ENCODE measurements at regions not wholly inside any gene's neighbourhood (a gene's known extent, or its start where the extent isn't known, plus 50 kb on each side); places are given as distances from the start of the nearest gene placed in this dataset.

DNA sequence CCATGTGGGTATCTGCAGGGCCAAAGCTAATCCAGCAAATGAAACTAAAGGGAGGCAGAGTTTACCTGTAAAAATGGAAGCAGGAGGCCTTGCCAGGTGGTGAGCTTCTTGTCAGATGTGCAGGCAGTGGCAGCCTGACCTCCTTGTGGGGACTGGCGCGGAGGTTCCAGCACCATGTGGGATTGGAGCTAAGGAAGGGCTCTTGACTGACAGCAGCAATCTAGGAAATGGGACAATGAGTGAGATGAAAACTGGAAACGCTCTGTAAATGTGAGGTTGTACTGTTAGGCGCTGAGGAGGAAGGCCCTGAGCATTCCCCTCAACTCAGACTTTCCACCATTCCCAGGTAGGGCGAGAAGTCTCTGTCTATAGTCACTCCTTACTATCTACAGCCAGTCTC lies 81.8 kb upstream of the ARMC2 start:
- Histone ChIP-seq H3K4me3 (no peak overlapping the region), H3K4me1 (replicated peaks in 1 of 2) (peaks cover 4 to 8% of the 10 kb centered on the region in 2 donors), H3K36me3 (replicated peaks in 1 of 2) (no peaks in the 10 kb centered on the region), H3K9me3 (replicated peaks in 1 of 3) (no peaks in the 10 kb centered on the region), H3K27ac (no peak overlapping the region), H3K27me3 (peaks cover 5% of the 10 kb centered on the region)
- 96 to 98% (median 97%) methylated on average over 5 of the region's 5 CpGs for WGBS, 4 donors
- no peak for TF ChIP-seq POLR2A (IDR thresholded peaks at IDR 0.05)
- TF ChIP-seq, protein P1, sequence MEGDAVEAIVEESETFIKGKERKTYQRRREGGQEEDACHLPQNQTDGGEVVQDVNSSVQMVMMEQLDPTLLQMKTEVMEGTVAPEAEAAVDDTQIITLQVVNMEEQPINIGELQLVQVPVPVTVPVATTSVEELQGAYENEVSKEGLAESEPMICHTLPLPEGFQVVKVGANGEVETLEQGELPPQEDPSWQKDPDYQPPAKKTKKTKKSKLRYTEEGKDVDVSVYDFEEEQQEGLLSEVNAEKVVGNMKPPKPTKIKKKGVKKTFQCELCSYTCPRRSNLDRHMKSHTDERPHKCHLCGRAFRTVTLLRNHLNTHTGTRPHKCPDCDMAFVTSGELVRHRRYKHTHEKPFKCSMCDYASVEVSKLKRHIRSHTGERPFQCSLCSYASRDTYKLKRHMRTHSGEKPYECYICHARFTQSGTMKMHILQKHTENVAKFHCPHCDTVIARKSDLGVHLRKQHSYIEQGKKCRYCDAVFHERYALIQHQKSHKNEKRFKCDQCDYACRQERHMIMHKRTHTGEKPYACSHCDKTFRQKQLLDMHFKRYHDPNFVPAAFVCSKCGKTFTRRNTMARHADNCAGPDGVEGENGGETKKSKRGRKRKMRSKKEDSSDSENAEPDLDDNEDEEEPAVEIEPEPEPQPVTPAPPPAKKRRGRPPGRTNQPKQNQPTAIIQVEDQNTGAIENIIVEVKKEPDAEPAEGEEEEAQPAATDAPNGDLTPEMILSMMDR (IDR thresholded peaks at IDR 0.05): no peak
- intact Hi-C loops (cut with DNase I): no loop called here
- no peak for DNase-seq

DNA sequence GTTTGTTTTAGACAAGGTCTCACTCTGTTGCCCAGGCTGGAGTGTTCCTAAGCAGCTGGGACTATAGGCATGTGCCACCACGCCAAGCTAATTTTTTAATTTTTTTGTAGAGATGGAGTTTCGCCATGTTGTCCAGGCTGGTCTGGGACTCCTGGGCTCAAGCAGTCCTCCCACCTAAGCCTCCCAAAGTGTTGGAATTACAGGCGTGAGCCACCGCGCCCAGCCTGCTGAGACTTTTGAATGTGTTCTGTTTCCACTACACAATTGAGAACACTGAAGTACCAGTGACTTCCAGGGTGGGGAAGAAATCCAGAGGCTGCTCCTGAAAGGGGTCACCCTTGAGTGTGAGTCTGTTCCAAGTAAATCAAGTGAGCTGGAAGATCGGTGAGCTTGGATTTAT lies 81.3 kb upstream of the ARMC2 start:
- whole genome bisulfite sequencing, 4 donors: 87 to 98% (median 94%) methylated on average over 6 of the region's 6 CpGs
- Histone ChIP-seq H3K27me3 (peaks cover 5% of the 10 kb centered on the region), H3K27ac (no peak overlapping the region), H3K4me3 (no peak overlapping the region), H3K9me3 (replicated peaks in 1 of 3) (no peaks in the 10 kb centered on the region), H3K36me3 (replicated peaks in 1 of 2) (no peaks in the 10 kb centered on the region), H3K4me1 (replicated peaks in 1 of 2) (peaks cover 4 to 8% of the 10 kb centered on the region in 2 donors)
- intact Hi-C loops (cut with DNase I): no loop called here
- TF ChIP-seq, protein P1 (IDR thresholded peaks at IDR 0.05): no peak
- TF ChIP-seq POLR2A (IDR thresholded peaks at IDR 0.05): no peak
- DNase-seq: no peak

DNA sequence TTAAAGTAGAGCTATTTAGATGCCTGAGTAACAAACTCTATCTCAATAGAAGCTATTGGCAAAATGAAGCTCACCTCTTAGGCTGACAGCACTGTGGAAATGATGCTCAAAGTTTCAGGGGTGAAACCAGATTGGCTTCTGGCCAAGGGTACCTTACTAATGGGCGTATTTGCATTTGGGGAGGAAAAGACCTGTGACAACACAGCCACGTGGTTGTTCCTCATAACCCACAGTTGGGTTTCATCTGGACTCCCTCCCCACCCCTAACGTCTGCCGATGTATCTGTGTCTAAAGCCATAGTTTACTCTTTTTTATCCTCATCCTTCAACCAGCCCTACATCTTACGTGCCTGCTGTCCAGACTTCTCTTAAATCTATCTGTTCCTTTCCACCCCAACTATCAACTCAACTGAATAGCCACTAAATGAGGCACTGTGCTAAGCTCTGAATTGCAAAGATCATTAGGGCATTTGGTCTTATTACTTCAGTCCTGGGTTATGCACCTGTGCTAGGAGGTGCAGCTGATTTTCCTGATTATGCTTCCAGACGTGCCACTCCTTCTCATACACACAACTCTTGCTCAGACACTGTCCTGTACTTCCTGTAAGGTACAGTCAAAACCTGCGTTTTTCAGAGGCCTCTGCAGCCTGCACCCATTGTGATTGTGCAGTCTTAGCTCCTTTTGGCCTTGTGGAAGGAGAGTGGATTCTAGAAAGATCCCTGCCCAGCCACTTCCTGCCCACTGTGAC lies 80.6 kb upstream of the ARMC2 start:
- H3K27me3 ChIP-seq: peaks cover 2% of the 10 kb centered on the region
- no peaks in the 10 kb centered on the region for H3K9me3 ChIP-seq (replicated peaks in 1 of 3)
- intact Hi-C loops (cut with DNase I): no loop called here
- TF ChIP-seq POLR2A (IDR thresholded peaks at IDR 0.05): no peak
- TF ChIP-seq, protein P1 (IDR thresholded peaks at IDR 0.05): no peak
- DNase-seq: no peak
- H3K4me1 ChIP-seq (replicated peaks in 1 of 2): peaks cover 4 to 8% of the 10 kb centered on the region in 2 donors
- no peaks in the 10 kb centered on the region for H3K36me3 ChIP-seq (replicated peaks in 1 of 2)
- H3K27ac ChIP-seq: no peak overlapping the region
- no peak overlapping the region for H3K4me3 ChIP-seq
- WGBS, 4 donors: 86 to 94% (median 90%) methylated on average over 6 to 7 of the region's 7 CpGs

DNA sequence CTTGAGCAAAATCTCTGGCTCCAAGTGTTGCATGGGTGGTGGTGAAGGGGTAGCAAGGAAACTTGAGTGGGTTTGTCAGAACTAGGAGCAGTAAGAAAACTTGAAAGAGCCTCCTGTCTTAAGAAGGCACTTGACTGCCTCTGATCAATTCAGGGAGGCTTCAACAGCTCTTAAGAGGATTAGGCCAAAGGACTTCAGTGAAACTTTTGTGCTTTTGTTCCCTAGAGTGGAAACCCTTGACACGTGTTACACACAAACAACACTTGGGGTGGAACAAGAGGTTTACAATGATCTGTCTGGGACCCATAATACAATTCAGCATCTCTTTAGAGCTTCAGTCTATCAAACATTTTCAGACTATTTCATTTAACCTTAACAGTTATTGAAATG lies 80.1 kb upstream of the ARMC2 start:
- TF ChIP-seq, protein P1 (IDR thresholded peaks at IDR 0.05): no peak
- TF ChIP-seq POLR2A (IDR thresholded peaks at IDR 0.05): no peak
- intact Hi-C loops (cut with DNase I): no loop called here
- Histone ChIP-seq H3K27ac (no peak overlapping the region), H3K4me3 (no peak overlapping the region), H3K36me3 (replicated peaks in 1 of 2) (no peaks in the 10 kb centered on the region), H3K9me3 (replicated peaks in 1 of 3) (no peaks in the 10 kb centered on the region), H3K27me3 (no peaks in the 10 kb centered on the region), H3K4me1 (replicated peaks in 1 of 2) (peaks cover 4 to 8% of the 10 kb centered on the region in 2 donors)
- no peak for DNase-seq
- 80 to 100% (median 96%) methylated on average over 1 of the region's 1 CpG for WGBS, 4 donors
